Left lobe of liver (tissue), 2 donors: ENCODE measurements at regions not wholly inside any gene's neighbourhood (a gene's known extent, or its start where the extent isn't known, plus 50 kb on each side); places are given as distances from the start of the nearest gene placed in this dataset.
A peak's percentile ranks its signal among the peaks of the same experiment; 100 is the strongest.

Experiments used
- ATAC-seq: fragments of 200-7000 bp; cut with Tn5 transposase; one replicate; pipeline ENCODE4 v1.9.1; 2020; ENCODE audit warnings: mild to moderate bottlenecking, moderate library complexity
- DNase-seq: peaks from one replicate; pipeline ENCODE4 v3.0.0-alpha.2; 2020; ENCODE audit warnings: low spot score
- donor health status: DM: no; HTN: no; CAD: no; lungs with moderate emphysema.
- donor health status: DM: no; HTN: yes; CAD: no.

- DNase-seq (no peak), ATAC-seq (no peak)
Observed at GRCh38 chr18:69109686-69110085, 291.0 kb upstream of the DOK6 start.

GRCh38 chr18:69120833-69121232, 279.9 kb upstream of the DOK6 start:
- no peak for ATAC-seq
- no peak for DNase-seq

GRCh38 chr18:69123421-69123820, 277.3 kb upstream of the DOK6 start:
- ATAC-seq (no peak), DNase-seq (no peak)

- no peak for DNase-seq
- ATAC-seq = no peak
Observed at GRCh38 chr18:69127873-69128500, 272.7 kb upstream of the DOK6 start.

- ATAC-seq (no peak), DNase-seq (no peak)
Observed at GRCh38 chr18:69128566-69128965, 272.1 kb upstream of the DOK6 start.

- no peak for DNase-seq
- no peak for ATAC-seq
Observed at GRCh38 chr18:69128978-69129377, 271.7 kb upstream of the DOK6 start.

- DNase-seq = no peak
- no peak for ATAC-seq
Observed at GRCh38 chr18:69138088-69138487, 262.6 kb upstream of the DOK6 start.

GRCh38 chr18:69143084-69143483, 257.6 kb upstream of the DOK6 start:
- ATAC-seq = no peak

GRCh38 chr18:69152436-69152835, 248.3 kb upstream of the DOK6 start:
- DNase-seq = no peak
- no peak for ATAC-seq

More at GRCh38 chr18:69143084-69143483, 257.6 kb upstream of the DOK6 start:
- no peak for DNase-seq

- DNase-seq = no peak
- ATAC-seq = no peak
Observed at GRCh38 chr18:69157906-69158305, 242.8 kb upstream of the DOK6 start.

- DNase-seq = no peak
- no peak for ATAC-seq
Observed at GRCh38 chr18:69158944-69159343, 241.7 kb upstream of the DOK6 start.

GRCh38 chr18:69161383-69162028, 239.2 kb upstream of the DOK6 start:
- DNase-seq (no peak), ATAC-seq (peak; percentile 44)

GRCh38 chr18:69162649-69163048, 238.0 kb upstream of the DOK6 start:
- DNase-seq = no peak
- ATAC-seq = no peak

GRCh38 chr18:69172046-69172445, 228.6 kb upstream of the DOK6 start:
- DNase-seq (no peak), ATAC-seq (no peak)

GRCh38 chr18:69175681-69176080, 225.0 kb upstream of the DOK6 start:
- ATAC-seq = no peak
- DNase-seq = no peak

GRCh38 chr18:69176741-69177140, 223.9 kb upstream of the DOK6 start:
- no peak for DNase-seq

GRCh38 chr18:69177702-69178101, 223.0 kb upstream of the DOK6 start:
- no peak for DNase-seq
- no peak for ATAC-seq

More at GRCh38 chr18:69176741-69177140, 223.9 kb upstream of the DOK6 start:
- no peak for ATAC-seq

- ATAC-seq = no peak
Observed at GRCh38 chr18:69186162-69186561, 214.5 kb upstream of the DOK6 start.

GRCh38 chr18:69196336-69196735, 204.4 kb upstream of the DOK6 start:
- no peak for ATAC-seq
- DNase-seq = no peak

More at GRCh38 chr18:69186162-69186561, 214.5 kb upstream of the DOK6 start:
- no peak for DNase-seq

GRCh38 chr18:69205925-69206324, 194.8 kb upstream of the DOK6 start:
- ATAC-seq (no peak), DNase-seq (no peak)

- ATAC-seq = no peak
Observed at GRCh38 chr18:69208545-69208944, 192.1 kb upstream of the DOK6 start.

GRCh38 chr18:69209761-69210160, 190.9 kb upstream of the DOK6 start:
- DNase-seq (no peak), ATAC-seq (no peak)

More at GRCh38 chr18:69208545-69208944, 192.1 kb upstream of the DOK6 start:
- no peak for DNase-seq

- DNase-seq (no peak), ATAC-seq (no peak)
Observed at GRCh38 chr18:69213842-69214241, 186.8 kb upstream of the DOK6 start.
